Activated naive CD4-positive, alpha-beta T cell treated with anti-CD3 and anti-CD28 coated beads for 36 hours (primary cell): ENCODE measurements at regions not wholly inside any gene's neighbourhood (a gene's known extent, or its start where the extent isn't known, plus 50 kb on each side); places are given as distances from the start of the nearest gene placed in this dataset.
"Not testable (repeated sequence)": the region's sequence is repeated elsewhere in the genome, so short reads cannot be mapped to it uniquely, and the experiment has no call there.

Source experiments
- CTCF ChIA-PET: fragments of 350-600 bp; sonication (Branson Sonifier 250); formaldehyde crosslinking; loops from one replicate; lab custom pipeline; 2021; ENCODE audit warnings: antibody characterized with exemption; lab: Charles Lee
- DNase-seq: peaks from one replicate; pipeline ENCODE4 v3.0.0-alpha.2; 2020
- H3K27ac Mint-ChIP-seq: one replicate; pipeline ENCODE4 v1.8.0; 2021; ENCODE audit warnings: mild to moderate bottlenecking, mixed read lengths
- H3K27me3 Mint-ChIP-seq: one replicate; pipeline ENCODE4 v1.8.0; 2021; ENCODE audit warnings: low read depth, mixed read lengths
- H3K36me3 Mint-ChIP-seq: one replicate; pipeline ENCODE4 v1.8.0; 2021; ENCODE audit warnings: low read depth, mixed read lengths
- H3K4me1 Mint-ChIP-seq: one replicate; pipeline ENCODE4 v1.8.0; 2021; ENCODE audit warnings: low read depth, mixed read lengths
- H3K4me3 Mint-ChIP-seq: one replicate; pipeline ENCODE4 v1.8.0; 2021; ENCODE audit warnings: mild to moderate bottlenecking, moderate library complexity, mixed read lengths
- H3K9me3 Mint-ChIP-seq: one replicate; pipeline ENCODE4 v1.8.0; 2021; ENCODE audit warnings: mixed read lengths
- intact Hi-C: fragments of 100-400 bp; cut with micrococcal nuclease; formaldehyde crosslinking; loops from one replicate; pipeline ENCODE4 v1.15.1; 2023

DNA sequence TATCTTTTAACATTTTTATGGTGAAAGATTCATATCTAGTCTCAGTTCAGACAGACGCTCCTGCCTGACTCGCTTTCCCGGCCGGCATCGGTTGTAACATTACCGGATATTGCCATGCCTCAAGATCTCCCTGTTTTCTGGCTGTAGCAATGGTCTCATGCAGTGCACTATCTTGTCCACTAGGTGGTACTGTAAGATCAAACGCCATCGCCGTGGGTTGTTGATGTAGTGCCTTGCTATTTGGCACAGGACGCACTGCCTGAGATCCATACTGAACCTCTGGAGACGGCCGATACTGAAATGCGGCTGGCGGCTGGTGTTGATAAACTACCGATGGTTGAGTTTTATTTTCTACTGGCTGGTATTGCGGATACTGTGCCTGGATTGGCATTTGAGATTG, 75.9 kb upstream of the ZNF195 start:
- CTCF ChIA-PET, H3K27me3 Mint-ChIP-seq, H3K27ac Mint-ChIP-seq, H3K4me1 Mint-ChIP-seq, H3K36me3 Mint-ChIP-seq, H3K9me3 Mint-ChIP-seq: not testable (repeated sequence)
- intact Hi-C loops: loop anchor here (2.0 to 5.0 kb wide), 2 partner anchors 154 to 617 kb away; no protein-coding TSS in a partner anchor
- peak; percentile 72 for DNase-seq
- H3K4me3 Mint-ChIP-seq: peak overlapping the region; percentile 41

DNA sequence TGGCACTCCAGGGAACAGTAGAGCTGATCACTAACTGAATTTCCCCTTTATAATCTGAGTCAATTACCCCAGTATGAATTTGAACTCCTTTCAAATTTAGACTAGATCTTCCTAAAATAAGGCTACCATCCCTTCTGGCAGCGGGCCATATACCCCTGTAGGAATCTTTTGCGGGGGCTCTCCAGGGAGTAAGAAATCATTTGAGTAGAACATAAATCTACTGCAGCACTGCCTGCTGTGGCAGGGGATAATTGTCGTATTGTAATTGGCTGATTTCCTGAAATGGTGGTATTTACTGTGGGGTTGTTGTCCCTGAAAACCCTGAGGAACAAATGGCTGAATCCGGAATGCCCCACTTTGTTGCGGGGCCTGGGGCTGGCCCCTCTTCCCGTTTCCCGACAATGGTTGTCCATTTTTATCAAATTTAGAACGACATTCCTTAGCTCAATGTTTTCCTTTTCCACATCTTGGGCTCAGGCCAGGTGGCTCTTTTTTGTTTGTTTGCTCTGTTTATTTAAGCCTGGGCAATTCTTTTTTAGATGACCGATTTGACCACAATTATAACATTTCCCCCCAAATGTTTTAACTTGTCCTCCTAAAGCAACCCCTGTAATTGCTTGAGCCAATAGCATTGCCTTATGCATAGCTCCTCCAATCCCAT, 74.8 kb upstream of the ZNF195 start:
- not testable (repeated sequence) for H3K36me3 Mint-ChIP-seq, H3K27ac Mint-ChIP-seq, H3K4me1 Mint-ChIP-seq, H3K9me3 Mint-ChIP-seq, H3K4me3 Mint-ChIP-seq, DNase-seq, H3K27me3 Mint-ChIP-seq
- intact Hi-C loops: loop anchor here (2.0 kb wide), 1 partner anchor 155 kb away; no protein-coding TSS in a partner anchor
- CTCF ChIA-PET: interaction anchor here (0.9 to 1.0 kb wide), 2 partner anchors 58 to 156 kb away, joined by 3 to 4 read pairs; no protein-coding TSS in a partner anchor

DNA sequence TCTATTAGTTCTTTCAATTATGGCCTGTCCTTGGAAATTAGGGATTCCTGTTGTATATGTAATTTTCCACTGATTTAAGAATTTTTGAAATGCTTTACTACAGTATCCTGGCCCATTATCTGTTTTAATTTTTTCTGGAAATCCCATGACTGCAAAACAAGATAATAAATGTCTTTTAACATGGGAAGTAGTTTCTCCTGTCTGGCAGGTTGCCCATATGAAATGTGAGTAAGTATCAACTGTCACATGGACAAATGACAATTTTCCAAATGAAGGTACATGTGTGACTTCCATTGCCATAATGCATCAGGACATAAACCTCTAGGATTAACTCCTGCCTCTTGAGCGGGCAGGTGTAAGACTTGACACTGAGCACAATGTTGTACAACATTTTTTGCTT, 71.9 kb upstream of the ZNF195 start:
- H3K9me3 Mint-ChIP-seq, intact Hi-C loops, H3K36me3 Mint-ChIP-seq, H3K27me3 Mint-ChIP-seq, H3K27ac Mint-ChIP-seq, CTCF ChIA-PET, DNase-seq, H3K4me3 Mint-ChIP-seq, H3K4me1 Mint-ChIP-seq: not testable (repeated sequence)

DNA sequence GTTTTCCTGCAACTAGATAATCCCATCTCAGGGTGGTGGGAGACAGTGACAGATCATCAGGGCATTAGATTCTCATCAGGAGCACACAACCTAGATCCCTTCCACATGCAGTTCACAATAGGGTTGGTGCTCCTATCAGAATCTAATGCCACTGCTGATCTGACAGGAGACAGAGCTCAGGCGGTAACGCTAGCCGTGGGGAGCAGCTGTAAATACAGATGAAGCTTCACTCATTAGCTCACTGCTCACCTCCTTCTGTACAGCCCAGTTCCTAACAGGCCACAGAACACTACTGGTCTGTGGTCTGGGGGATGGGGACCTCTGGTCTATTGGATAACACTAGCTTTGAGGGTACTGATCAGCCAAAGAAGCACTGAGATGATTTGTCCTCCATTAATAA, 66.6 kb upstream of the ZNF195 start:
- H3K36me3 Mint-ChIP-seq, CTCF ChIA-PET, DNase-seq, H3K4me3 Mint-ChIP-seq, H3K9me3 Mint-ChIP-seq, H3K27ac Mint-ChIP-seq, intact Hi-C loops, H3K4me1 Mint-ChIP-seq: not testable (repeated sequence)
- H3K27me3 Mint-ChIP-seq: peaks cover 21% of the 10 kb centered on the region

DNA sequence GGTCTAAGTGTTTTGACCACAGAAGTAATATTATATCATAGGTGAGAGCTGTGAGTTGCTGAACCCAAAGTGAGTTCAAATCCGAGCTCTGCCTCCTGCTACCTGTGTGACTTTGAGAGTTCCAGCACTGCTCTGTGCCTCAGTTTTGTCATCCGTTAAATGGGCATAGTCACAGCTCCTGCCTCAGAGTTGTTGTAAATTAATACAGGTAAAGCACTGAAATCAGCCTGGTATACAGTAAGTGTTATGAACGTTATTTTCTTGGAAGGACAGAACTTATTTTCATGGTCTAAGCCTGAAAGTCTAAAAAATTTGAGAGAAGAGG, 65.4 kb upstream of the ZNF195 start:
- H3K4me1 Mint-ChIP-seq, H3K4me3 Mint-ChIP-seq, H3K36me3 Mint-ChIP-seq, DNase-seq, intact Hi-C loops, CTCF ChIA-PET, H3K9me3 Mint-ChIP-seq, H3K27ac Mint-ChIP-seq: not testable (repeated sequence)
- peaks cover 21% of the 10 kb centered on the region for H3K27me3 Mint-ChIP-seq

DNA sequence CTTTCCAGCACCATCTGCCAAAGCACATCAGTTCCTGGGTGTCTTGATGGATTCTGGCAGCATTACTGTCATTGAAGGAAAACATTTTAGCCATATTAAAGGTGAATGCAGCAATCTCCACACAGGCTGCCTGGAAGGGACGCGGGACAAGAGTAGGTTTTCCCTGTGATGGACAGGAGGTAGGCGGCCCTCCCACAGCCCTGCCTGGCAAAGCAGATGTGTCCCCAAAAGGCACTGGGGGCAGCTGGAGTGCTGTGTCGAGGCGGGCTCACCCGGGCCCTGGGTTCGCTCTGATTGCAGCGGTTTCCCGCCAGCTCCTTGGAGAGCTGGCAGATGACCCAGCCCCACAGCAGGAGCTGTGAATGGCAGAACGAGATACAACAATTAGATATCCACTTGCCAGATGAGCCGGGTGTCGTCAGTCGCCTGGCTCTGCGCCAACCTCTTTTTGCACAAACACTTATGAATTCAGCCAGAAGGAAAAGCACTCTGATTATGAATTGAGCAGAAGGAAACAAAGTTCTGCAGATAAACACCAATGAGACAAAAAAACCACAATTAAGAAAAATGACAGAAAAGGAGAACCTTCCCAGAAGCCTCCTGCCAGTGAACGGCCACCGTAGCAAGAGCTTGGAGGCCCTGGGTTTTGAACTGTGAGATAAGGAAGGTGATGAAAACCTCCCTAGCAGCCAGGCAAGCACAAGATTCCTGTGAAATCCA, 64.9 kb upstream of the ZNF195 start:
- intact Hi-C loops, H3K36me3 Mint-ChIP-seq, H3K27ac Mint-ChIP-seq, H3K9me3 Mint-ChIP-seq, CTCF ChIA-PET, DNase-seq, H3K4me3 Mint-ChIP-seq, H3K4me1 Mint-ChIP-seq: not testable (repeated sequence)
- peaks cover 21% of the 10 kb centered on the region for H3K27me3 Mint-ChIP-seq

DNA sequence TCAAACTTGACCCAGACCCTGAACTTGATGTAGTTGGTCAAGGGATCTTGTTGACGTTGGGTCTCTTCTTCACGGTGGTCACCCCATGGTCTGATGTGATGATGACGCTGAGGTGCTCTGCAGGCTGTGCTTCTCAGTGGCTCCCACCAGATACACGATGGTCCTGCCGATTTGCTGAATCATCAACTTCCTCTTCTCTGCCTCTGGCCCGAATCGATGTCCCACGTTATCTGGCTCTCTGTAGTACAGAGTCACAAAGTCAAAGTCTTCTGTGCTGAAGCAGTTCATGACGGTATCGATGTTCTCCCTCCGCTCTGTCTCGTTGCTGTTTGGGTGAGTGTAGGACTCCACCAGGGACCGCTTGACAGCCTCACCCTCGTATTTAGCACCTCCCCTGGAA, 58.5 kb upstream of the ZNF195 start:
- DNase-seq, H3K27me3 Mint-ChIP-seq, H3K4me1 Mint-ChIP-seq, H3K4me3 Mint-ChIP-seq, H3K36me3 Mint-ChIP-seq, intact Hi-C loops, H3K27ac Mint-ChIP-seq, CTCF ChIA-PET, H3K9me3 Mint-ChIP-seq: not testable (repeated sequence)

DNA sequence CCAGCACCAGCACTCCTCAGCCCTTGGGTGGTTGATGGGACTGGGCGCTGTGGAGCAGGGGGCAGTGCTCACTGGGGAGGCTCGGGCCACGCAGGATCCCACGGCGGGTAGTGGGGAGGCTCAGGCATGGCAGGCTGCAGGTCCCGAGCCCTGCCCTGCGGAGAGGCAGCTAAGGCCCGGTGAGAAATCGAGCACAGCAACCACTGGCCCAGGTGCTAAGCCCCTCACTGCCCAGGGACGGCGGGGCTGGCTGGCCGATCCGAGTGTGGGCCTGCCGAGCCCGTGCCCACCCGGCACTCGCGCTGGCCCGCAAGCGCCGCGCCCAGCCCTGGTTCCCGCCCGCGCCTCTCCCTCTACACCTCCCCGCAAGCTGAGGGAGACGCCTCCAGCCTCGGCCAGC, 56.0 kb upstream of the ZNF195 start:
- H3K27me3 Mint-ChIP-seq: peaks cover 4% of the 10 kb centered on the region
- no peak for DNase-seq
- H3K9me3 Mint-ChIP-seq: no peaks in the 10 kb centered on the region
- intact Hi-C loops: no loop called here
- CTCF ChIA-PET: interaction anchor here (1.3 kb wide), 1 partner anchor 11 kb away, joined by 4 read pairs; no protein-coding TSS in a partner anchor
- H3K36me3 Mint-ChIP-seq: no peaks in the 10 kb centered on the region
- no peak overlapping the region for H3K4me3 Mint-ChIP-seq
- no peak overlapping the region for H3K27ac Mint-ChIP-seq
- H3K4me1 Mint-ChIP-seq: peaks cover 4% of the 10 kb centered on the region

DNA sequence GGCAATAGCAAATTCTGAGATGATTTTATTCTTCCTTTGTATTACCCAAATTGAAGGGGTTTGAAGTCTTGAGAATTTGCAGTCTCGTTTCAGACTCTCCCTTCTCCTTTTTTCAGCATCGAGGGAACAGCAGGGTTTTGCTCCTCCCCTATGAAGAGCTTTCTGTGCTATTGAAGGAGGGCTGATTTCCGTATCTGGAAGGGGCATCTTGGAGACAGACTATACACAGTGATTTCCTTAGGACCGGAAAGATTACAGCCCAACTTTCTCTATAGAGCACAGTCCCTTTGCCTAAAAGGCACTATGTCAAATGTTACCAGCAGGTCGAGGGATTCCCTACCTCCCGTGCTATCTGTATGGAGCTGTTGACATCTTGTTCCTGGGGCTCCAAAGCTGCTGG, 50.2 kb upstream of the ZNF195 start:
- DNase-seq, intact Hi-C loops, H3K4me3 Mint-ChIP-seq, H3K9me3 Mint-ChIP-seq, CTCF ChIA-PET, H3K27ac Mint-ChIP-seq, H3K36me3 Mint-ChIP-seq, H3K27me3 Mint-ChIP-seq, H3K4me1 Mint-ChIP-seq: not testable (repeated sequence)
